ENCODE measurements at regions not wholly inside any gene's neighbourhood (a gene's known extent, or its start where the extent isn't known, plus 50 kb on each side); places are given as distances from the start of the nearest gene placed in this dataset.

DNA sequence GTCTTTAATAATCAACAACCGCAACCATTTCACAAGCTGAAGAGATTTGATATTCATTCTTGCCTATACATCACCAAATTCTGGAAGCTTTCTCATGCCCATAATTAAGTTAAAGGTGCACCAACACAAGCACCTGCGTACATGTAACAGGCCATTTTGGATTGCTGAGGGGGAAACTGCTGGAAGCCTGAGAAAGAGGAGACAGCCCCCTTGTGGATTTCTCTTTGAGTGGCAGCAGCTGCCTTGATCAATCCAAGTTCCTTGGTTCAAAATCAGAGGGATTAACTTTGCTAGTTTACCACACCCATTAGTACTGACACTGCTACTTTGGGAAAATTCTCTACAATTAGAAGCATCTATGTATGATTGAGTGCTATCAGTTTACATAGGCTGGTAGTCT, 321.1 kb downstream of the NOVA1 start:
- peaks cover under 1% of the 10 kb centered on the region for H3K4me1 Mint-ChIP-seq (ENCODE audit: unreplicated experiment)
- H3K9me3 Mint-ChIP-seq (ENCODE audit: unreplicated experiment) = no peaks in the 10 kb centered on the region
- no peak overlapping the region for H3K4me3 Mint-ChIP-seq (ENCODE audit: unreplicated experiment)
- peak; percentile 56 for TF ChIP-seq CTCF (IDR thresholded peaks at IDR 0.05; ENCODE audit: unreplicated experiment)
- no peaks in the 10 kb centered on the region for H3K27me3 Mint-ChIP-seq (ENCODE audit: unreplicated experiment)
- no peaks in the 10 kb centered on the region for H3K36me3 Mint-ChIP-seq (ENCODE audit: low read depth, unreplicated experiment)
- DNase-seq (ENCODE audit: low spot score) = peak; percentile 45
- H3K27ac Mint-ChIP-seq (ENCODE audit: unreplicated experiment) = no peak overlapping the region

GRCh38 chr14:26265170-26265685, 332.6 kb downstream of the NOVA1 start:
- no peak overlapping the region for H3K27ac Mint-ChIP-seq (ENCODE audit: unreplicated experiment)
- peaks cover 3% of the 10 kb centered on the region for H3K36me3 Mint-ChIP-seq (ENCODE audit: low read depth, unreplicated experiment)

DNA sequence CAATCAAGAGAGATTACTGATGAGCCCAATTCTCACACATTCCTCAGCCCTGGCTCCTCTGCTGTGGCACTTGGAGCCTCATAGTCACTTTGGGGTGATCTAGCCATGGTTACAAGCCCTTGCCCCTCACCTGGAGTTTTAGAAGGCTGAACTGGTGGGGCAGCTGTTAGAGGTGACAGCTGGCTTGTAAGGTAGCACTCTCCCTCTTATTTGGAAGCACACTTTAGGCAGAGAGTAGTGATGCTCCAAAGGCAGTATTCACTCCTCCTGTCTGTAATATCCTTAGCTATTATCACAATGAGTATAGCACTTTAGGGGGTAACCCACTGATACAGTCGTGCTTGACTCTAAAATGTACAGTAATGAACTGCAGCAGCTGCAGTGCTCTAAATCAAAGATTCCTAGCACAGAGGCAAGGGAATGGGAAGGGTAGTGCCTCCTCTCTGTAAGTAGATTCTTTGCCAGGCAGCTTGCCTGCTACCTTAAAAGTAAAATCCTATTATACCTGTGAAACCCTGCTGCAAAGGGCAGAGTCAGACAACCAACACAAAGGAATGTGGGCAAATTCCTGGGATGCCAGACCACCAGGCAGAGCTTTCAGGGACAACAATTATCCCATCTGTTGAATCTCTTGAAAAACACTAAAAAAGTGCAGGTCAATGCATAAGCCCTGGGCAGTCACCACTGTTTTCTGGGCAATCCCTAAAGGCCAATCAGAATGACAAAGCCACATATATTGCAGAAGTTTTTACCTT, 336.3 kb downstream of the NOVA1 start:
- Mint-ChIP-seq H3K27ac (ENCODE audit: unreplicated experiment) (no peak overlapping the region), H3K4me3 (ENCODE audit: unreplicated experiment) (no peak overlapping the region), H3K9me3 (ENCODE audit: unreplicated experiment) (peaks cover 4% of the 10 kb centered on the region), H3K36me3 (ENCODE audit: low read depth, unreplicated experiment) (peaks cover 3% of the 10 kb centered on the region), H3K27me3 (ENCODE audit: unreplicated experiment) (peaks cover 2% of the 10 kb centered on the region), H3K4me1 (ENCODE audit: unreplicated experiment) (peaks cover 3% of the 10 kb centered on the region)
- DNase-seq (ENCODE audit: low spot score) = no peak
- TF ChIP-seq CTCF (IDR thresholded peaks at IDR 0.05; ENCODE audit: unreplicated experiment) = no peak

More at GRCh38 chr14:26265170-26265685, 332.6 kb downstream of the NOVA1 start:
- Mint-ChIP-seq H3K4me1 (ENCODE audit: unreplicated experiment) (peaks cover 3% of the 10 kb centered on the region), H3K27me3 (ENCODE audit: unreplicated experiment) (peaks cover 2% of the 10 kb centered on the region), H3K4me3 (ENCODE audit: unreplicated experiment) (no peak overlapping the region), H3K9me3 (ENCODE audit: unreplicated experiment) (peaks cover 4% of the 10 kb centered on the region)
- DNase-seq (ENCODE audit: low spot score) = no peak
- TF ChIP-seq CTCF (IDR thresholded peaks at IDR 0.05; ENCODE audit: unreplicated experiment) = no peak

GRCh38 chr14:26255213-26255612, 342.6 kb downstream of the NOVA1 start:
- TF ChIP-seq CTCF (IDR thresholded peaks at IDR 0.05; ENCODE audit: unreplicated experiment) = no peak
- Mint-ChIP-seq H3K9me3 (ENCODE audit: unreplicated experiment) (no peaks in the 10 kb centered on the region), H3K4me3 (ENCODE audit: unreplicated experiment) (no peak overlapping the region), H3K27ac (ENCODE audit: unreplicated experiment) (no peak overlapping the region), H3K36me3 (ENCODE audit: low read depth, unreplicated experiment) (no peaks in the 10 kb centered on the region), H3K27me3 (ENCODE audit: unreplicated experiment) (no peaks in the 10 kb centered on the region), H3K4me1 (ENCODE audit: unreplicated experiment) (no peaks in the 10 kb centered on the region)
- no peak for DNase-seq (ENCODE audit: low spot score)

DNA sequence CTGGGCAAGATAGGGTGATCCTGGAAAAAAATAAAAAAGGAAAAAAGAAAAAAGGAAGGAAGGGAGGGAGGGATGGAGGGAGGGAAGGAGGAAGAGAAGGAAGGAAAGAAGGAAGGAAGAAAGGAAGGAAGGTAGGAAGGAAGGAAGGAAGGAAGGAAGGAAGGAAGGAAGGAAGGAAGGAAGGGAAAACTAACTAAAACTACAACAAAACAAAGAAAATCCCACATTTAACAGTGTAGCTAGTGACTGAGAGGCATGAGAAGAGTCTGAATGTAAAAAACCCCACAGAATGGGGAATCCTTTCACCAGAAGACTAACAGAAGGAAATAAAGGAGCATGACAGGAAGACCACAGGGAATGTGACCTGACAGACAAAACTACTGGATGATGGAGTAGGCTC, 345.7 kb downstream of the NOVA1 start:
- no peak for TF ChIP-seq CTCF (IDR thresholded peaks at IDR 0.05; ENCODE audit: unreplicated experiment)
- no peak for DNase-seq (ENCODE audit: low spot score)
- H3K27ac Mint-ChIP-seq (ENCODE audit: unreplicated experiment) = no peak overlapping the region
- H3K4me1 Mint-ChIP-seq (ENCODE audit: unreplicated experiment) = no peaks in the 10 kb centered on the region
- H3K27me3 Mint-ChIP-seq (ENCODE audit: unreplicated experiment) = no peaks in the 10 kb centered on the region
- no peaks in the 10 kb centered on the region for H3K36me3 Mint-ChIP-seq (ENCODE audit: low read depth, unreplicated experiment)
- no peaks in the 10 kb centered on the region for H3K9me3 Mint-ChIP-seq (ENCODE audit: unreplicated experiment)
- H3K4me3 Mint-ChIP-seq (ENCODE audit: unreplicated experiment) = no peak overlapping the region

Measured in endothelial cell (in vitro differentiated cells).